GM12891 (cell line): ENCODE measurements at regions not wholly inside any gene's neighbourhood (a gene's known extent, or its start where the extent isn't known, plus 50 kb on each side); places are given as distances from the start of the nearest gene placed in this dataset.

Experiments used
- POLR2AphosphoS5 ChIP-seq: IDR thresholded peaks from 2 replicates; pipeline ENCODE4 v1.6.1; 2011; ENCODE audit warnings: low read depth, low read length, control low read depth
- TAF1 ChIP-seq: IDR thresholded peaks from 2 replicates; pipeline ENCODE4 v1.6.1; 2011; ENCODE audit warnings: low read depth, low read length, control low read depth

DNA sequence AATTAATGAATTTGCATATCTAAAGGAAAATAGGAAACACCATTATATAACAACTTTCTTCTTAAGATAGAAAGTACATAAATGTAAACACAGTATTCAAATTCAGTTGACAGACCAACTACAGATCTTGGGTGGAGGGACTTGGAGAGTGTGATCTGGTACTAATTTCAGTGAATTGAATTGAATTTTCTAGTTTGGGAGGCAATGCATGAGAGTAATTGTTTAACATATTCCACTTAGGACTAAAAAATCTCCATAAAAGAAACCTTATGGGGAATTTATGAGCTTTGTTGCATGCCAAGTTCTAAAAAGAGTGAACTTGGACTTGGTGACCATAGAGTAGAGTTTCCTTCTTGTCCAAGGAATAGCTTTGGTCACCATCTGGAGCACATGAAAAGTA is 261.1 kb upstream of the TTC29 start:
- TF ChIP-seq POLR2AphosphoS5 = no peak
- no peak for TF ChIP-seq TAF1
